ENCODE measurements at regions not wholly inside any gene's neighbourhood (a gene's known extent, or its start where the extent isn't known, plus 50 kb on each side); places are given as distances from the start of the nearest gene placed in this dataset.

DNA sequence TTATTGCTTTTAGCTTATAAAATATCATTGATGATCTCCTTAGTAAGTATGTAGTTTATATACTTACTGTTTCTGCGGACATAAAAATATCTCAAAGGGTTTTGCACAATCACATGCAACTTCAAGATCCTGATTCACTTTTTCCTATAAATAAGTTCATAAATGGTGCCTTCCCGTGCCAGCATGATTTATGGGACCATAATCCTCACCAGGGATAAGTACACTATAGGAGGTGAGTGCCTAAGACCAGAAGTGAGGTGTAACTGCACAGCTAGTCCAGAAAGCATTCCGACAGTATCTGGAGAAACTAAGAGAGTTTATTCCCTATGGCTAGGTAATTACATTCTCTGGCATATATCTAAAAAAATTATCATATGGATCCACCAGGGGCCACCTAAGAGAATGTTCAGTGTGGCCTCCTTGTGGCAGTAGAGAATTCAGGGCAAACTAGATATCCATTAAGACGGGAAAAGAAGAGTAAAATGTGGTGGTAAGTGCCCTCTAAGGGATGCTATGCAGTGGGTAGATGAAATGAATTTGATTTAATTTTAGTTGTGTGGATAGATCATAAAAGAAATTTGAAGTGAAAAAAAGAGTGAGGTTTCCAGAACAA is 402.5 kb upstream of the SLC24A2 start:
- peak; percentile 8 for TF ChIP-seq CTCF (IDR thresholded peaks at IDR 0.05; ENCODE audit: insufficient read depth, low read depth, low read length)
- no peak for DNase-seq (ENCODE audit: low read depth)
- no peak overlapping the region for H3K4me3 ChIP-seq (ENCODE audit: low read depth, low read length)

DNA sequence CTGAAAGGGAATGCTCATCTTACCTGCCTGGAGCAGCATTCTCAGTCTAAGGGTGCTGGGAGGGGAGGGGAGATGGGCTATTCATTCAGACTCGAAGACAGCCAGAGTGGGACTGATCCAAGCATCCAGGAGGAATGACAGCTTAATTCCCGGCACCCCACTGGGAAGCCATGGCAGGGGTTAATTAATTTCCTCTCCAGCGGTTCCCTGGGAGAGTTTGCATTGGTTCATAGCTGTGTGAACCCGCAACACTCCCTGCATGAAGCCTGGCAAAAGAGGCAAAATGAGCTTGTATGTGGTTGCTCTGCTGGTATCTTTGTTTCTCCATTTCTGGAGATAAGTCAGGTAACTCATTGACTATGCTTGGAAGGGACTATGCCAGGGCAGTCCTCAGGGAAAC is 401.0 kb upstream of the SLC24A2 start:
- H3K4me3 ChIP-seq (ENCODE audit: low read depth, low read length), result no peak overlapping the region
- TF ChIP-seq CTCF (IDR thresholded peaks at IDR 0.05; ENCODE audit: insufficient read depth, low read depth, low read length), result no peak
- DNase-seq (ENCODE audit: low read depth), result no peak

- TF ChIP-seq CTCF (IDR thresholded peaks at IDR 0.05; ENCODE audit: insufficient read depth, low read depth, low read length), result no peak
- no peak for DNase-seq (ENCODE audit: low read depth)
- no peak overlapping the region for H3K4me3 ChIP-seq (ENCODE audit: low read depth, low read length)
Measured at GRCh38 chr9:20188616-20189369, 400.0 kb upstream of the SLC24A2 start.

DNA sequence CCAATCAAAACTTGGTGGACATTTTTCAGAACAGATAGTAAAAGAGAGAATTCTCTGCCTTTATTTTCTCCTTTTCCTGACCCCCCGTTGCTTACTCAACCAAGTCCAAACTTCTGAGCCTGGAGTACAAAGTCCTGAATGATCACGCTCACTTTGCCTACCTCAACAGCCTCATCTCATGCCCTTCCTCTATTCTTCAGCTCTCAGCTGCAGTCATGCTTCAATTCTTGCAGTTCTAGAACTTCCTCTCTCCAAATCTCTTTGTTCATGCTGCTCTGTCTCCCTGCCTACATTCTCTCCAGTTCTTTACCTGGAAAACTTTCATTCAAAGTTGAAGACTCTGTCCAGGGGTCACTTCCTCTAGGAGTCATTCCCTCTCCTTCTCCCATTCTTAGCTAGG is 398.5 kb upstream of the SLC24A2 start:
- no peak for DNase-seq (ENCODE audit: low read depth)
- H3K4me3 ChIP-seq (ENCODE audit: low read depth, low read length), result no peak overlapping the region
- TF ChIP-seq CTCF (IDR thresholded peaks at IDR 0.05; ENCODE audit: insufficient read depth, low read depth, low read length), result no peak

- TF ChIP-seq CTCF (IDR thresholded peaks at IDR 0.05; ENCODE audit: insufficient read depth, low read depth, low read length), result no peak
- no peak for DNase-seq (ENCODE audit: low read depth)
- no peak overlapping the region for H3K4me3 ChIP-seq (ENCODE audit: low read depth, low read length)
Measured at GRCh38 chr9:20186823-20187222, 398.0 kb upstream of the SLC24A2 start.

DNA sequence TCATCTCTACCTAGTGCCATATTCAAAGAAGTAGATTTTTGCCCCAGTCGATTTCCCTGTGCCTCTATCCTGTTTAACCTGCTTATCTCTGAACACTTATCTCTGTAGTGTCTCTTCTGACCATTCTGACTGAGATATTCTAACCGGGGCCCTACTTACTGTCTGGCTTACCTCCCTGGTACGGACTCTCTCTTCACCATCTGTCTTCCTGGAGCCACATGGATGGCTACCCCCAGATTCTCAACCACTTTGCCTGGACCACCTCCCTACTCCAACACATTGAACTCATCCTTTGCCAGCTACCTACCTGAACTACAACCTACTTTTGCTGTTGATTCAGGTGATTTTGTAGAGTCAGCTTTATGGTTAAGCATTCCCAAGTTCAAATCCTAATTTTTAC is 397.4 kb upstream of the SLC24A2 start:
- no peak for TF ChIP-seq CTCF (IDR thresholded peaks at IDR 0.05; ENCODE audit: insufficient read depth, low read depth, low read length)
- no peak overlapping the region for H3K4me3 ChIP-seq (ENCODE audit: low read depth, low read length)
- DNase-seq (ENCODE audit: low read depth), result no peak
